G401.6 (cell line): ENCODE measurements at regions not wholly inside any gene's neighbourhood (a gene's known extent, or its start where the extent isn't known, plus 50 kb on each side); places are given as distances from the start of the nearest gene placed in this dataset.

Source experiments
- FAIRE-seq: peaks from 2 replicates; lab custom pipeline; 2012; peaks lifted over from hg19 to GRCh38; lab: Jason Lieb, UNC

DNA sequence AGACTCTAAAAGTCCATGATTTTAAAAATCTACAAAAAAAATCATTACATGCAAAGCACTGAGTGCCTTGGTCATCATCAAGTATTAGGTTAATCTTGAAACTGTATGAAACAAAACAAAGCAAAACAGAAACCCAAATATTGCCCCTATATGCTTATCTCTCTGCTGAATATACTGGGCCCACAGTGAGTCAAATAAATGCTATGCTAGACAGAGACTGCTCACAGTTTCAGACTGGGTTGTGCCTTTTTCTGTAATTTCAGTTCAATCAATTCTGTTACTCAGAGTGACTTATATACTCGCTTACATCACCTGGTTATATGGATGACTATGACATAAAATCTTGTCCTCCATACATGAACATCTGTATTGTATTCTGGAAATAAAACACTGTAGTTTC is 257.1 kb upstream of the ACTRT1 start:
- FAIRE-seq = no peak

DNA sequence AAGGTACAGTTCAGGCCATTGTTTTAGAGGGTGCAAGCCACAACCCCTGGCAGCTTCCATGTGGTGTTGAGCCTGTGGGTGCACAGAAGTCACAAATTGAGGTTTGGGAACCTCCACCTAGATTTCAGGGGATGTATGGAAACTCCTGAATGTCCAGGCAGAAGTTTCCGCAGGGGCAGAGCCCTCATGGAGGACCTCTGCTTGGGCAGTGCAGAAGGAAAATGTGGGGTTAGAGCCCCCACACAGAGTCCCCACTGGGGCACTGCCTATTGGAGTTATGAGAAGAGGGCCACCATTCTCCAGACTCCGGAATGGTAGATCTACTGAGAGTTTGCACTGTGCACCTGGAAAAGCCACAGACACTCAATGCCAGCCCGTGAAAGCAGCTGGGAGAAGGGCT is 242.0 kb upstream of the ACTRT1 start:
- no peak for FAIRE-seq

DNA sequence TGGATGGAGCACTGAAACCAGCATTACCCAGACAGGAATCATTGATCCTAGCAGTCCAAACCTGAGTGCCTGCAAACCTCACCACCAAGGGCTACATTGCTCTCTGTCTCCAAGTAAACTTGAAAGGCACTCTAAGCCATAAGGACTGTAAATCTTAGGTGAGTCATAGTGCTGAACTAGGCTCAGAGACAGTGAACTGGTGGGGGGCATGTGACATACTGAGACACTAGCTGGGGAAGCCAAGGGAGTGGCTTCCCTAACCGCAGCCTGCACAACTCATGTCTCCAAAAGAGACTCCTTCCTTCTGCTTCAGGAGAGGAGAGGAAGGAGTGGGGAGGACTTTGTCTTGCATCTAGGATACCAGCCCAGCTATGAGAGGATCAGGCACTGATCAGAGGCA is 235.5 kb upstream of the ACTRT1 start:
- FAIRE-seq = no peak

DNA sequence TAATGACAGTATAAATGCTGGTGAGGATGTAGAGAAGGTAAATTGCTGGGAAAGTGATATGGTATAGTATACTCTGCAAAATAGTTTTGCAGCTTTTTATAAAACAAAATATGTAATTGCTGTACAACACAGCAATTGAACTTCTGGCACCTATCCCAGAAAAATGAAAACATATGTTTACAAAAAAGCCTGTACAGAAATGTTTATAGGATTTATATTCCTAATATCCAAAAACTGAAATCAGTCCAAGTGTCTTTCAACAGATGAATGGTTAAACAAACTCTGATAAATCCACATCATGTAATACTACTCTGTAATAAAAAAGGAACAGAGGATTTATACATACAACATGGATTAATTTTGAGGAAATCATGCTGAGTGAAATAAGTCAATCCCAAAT is 198.4 kb upstream of the ACTRT1 start:
- no peak for FAIRE-seq

DNA sequence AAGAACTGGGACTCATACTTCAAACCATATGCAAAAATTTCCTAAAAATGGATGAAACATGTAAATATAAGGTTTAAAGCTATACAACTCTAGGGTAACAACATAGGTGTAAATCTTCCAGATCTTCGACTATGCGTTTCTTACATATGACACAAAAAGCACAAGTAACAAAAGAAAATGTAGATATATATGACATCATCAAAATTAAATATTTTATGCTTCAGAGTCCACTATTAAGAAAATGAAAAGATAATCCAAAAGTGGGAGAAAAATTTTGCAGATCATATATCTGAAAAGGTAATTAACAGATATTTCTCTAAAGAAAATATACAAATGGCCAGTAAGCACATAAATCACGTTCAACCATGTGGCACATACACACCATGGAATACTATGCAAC is 164.2 kb upstream of the ACTRT1 start:
- no peak for FAIRE-seq

DNA sequence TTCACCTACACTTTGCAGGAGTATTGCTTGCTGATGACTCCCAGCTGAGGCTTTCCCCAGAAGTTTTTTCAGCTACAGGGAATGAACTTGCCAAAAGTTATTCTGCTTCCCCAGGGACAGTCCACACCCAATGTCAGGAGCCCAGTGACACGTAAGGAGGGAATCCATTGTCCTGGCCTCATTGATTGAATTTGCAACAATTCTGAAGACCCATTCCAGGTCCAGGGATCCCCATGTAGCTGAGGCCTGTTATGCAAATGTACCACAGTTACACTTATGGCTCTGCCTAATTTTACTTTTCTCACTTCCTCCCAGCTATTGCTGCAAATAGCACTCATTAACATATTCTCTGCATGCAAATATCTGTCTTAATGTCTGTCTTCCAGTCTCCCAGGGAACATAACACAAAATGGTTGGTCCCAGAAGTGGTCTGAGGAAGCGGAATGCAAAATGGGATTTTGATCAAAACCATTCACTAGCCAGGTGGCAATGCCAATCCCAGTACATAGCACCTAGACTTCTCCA is 113.7 kb upstream of the ACTRT1 start:
- FAIRE-seq = no peak

DNA sequence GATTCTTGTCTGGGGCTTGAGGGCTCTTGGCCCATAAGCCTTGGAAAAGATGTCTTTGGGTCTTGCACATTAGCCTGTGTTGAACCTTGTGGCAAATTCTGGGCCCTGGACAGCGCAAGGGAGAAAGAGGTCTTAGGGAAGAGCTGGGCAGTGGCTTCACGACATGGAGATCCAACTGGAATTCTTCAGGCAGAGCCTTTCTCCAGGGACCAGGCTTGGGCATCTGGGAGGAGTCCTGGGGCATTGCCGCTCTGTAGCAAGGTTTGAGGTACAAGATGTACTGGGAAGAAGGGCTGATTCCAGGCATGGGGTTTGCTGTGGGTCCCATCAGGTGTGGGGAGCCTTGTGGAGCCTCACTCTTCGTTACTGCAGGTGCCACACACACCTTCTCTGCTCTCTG is 104.0 kb upstream of the ACTRT1 start:
- FAIRE-seq = no peak

DNA sequence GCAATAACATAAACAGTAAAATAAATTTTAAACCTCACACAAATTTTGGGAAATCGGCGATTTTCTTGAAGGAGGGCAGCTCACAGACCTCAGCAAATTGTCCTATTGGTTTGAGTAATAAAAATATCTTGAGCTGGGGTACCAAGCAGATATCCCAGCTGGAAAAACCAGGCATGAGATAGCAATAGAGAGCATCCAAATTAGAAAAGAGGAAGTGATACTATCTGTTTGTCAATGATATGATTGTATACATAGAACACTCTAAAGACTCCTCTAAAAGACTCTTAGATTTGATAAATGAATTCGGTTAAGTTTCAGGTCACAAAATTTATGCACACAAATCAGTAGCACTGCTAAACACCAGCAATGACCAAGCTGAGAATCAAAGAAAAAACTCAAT is 90.5 kb upstream of the ACTRT1 start:
- no peak for FAIRE-seq

DNA sequence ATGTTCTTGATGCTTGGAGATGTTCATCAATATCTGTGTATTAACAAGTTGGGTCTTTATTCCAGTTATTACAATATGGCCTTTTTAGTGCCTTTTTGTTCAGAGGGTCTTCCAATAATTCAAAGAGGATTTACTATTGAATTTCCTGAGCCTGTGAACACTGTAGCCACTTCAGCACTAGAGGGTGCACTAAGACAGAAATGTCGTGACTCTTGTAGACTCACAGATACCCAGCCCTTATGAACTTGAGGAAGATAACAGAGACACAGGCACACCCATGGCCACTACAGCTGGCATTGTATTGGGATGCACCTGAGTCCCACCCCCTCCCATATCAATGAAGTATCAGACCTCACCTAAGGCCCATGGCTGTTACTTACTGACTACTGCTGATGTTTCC is 54.4 kb upstream of the ACTRT1 start:
- FAIRE-seq = no peak

DNA sequence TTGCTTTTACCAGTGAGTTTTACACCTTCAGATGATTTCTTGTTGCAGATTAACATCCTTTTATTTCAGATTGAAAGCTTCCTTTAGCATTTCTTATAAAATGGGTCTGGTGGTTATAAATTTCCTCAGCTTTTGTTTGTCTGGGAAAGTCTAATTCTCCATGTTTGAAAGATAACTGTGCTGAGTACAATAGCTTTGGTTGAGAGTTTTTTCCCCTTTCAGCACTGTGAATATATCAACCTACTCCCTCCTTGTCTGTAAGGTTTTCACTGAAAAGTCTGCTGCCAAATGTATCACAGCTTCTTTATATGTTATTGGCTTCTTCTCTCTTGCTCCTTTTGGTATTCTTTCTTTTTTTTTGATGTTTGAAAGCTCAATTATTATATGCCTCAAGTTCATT is 53.5 kb upstream of the ACTRT1 start:
- FAIRE-seq = no peak
